PFSK-1 (cell line): ENCODE measurements at regions not wholly inside any gene's neighbourhood (a gene's known extent, or its start where the extent isn't known, plus 50 kb on each side); places are given as distances from the start of the nearest gene placed in this dataset.

Experiments used
- FOXP2 ChIP-seq: optimal IDR thresholded peaks from 2 replicates; pipeline ENCODE3; 2011; ENCODE audit warnings: borderline replicate concordance, control low read depth, inconsistent platforms; ENCODE audit not compliant: insufficient read depth; ENCODE audit errors: extremely low read length, extremely low read depth
- POLR2AphosphoS5 ChIP-seq: IDR thresholded peaks from 2 replicates; pipeline ENCODE4 v1.6.1; 2012; ENCODE audit warnings: low read depth, mild to moderate bottlenecking, control low read depth, low read length, moderate library complexity
- REST ChIP-seq, 2 experiments: IDR thresholded peaks; 2 replicates each; pipeline versions ENCODE4 v1.6.1 to v1.8.0; 2011 to 2012; ENCODE audit warnings: low read depth in 2 of 2, low read length in 2 of 2, control low read depth in 1 of 2, inconsistent platforms in 1 of 2, mild to moderate bottlenecking in 1 of 2, moderate library complexity in 1 of 2; ENCODE audit not compliant: insufficient read depth in 1 of 2
- SIN3A ChIP-seq: IDR thresholded peaks from 2 replicates; pipeline ENCODE4 v1.6.1; 2012; ENCODE audit warnings: mild to moderate bottlenecking, low read length, moderate library complexity, borderline replicate concordance; ENCODE audit not compliant: insufficient read depth

GRCh38 chr14:59075506-59075905 lies 113.0 kb upstream of the DAAM1 start:
- TF ChIP-seq POLR2AphosphoS5, result no peak
- TF ChIP-seq FOXP2, result no peak
- TF ChIP-seq REST (IDR thresholded peaks at IDR 0.05; ENCODE audit: insufficient read depth in 1 of 2, low read depth in 2 of 2, low read length in 2 of 2), result no peak
- no peak for TF ChIP-seq SIN3A
